ENCODE measurements at regions not wholly inside any gene's neighbourhood (a gene's known extent, or its start where the extent isn't known, plus 50 kb on each side); places are given as distances from the start of the nearest gene placed in this dataset.

- TF ChIP-seq NFIC (IDR thresholded peaks at IDR 0.05) (no peak), USF1 (IDR thresholded peaks at IDR 0.05) (no peak), EP300 (IDR thresholded peaks at IDR 0.05; ENCODE audit: borderline replicate concordance) (no peak), ZBTB7A (IDR thresholded peaks at IDR 0.05; ENCODE audit: low read depth) (no peak), EGR1 (IDR thresholded peaks at IDR 0.05) (no peak), RAD21 (IDR thresholded peaks at IDR 0.05; ENCODE audit: low read depth) (no peak), YY1 (IDR thresholded peaks at IDR 0.05; ENCODE audit: low read depth) (no peak), CREB1 (IDR thresholded peaks at IDR 0.05; ENCODE audit: low read depth) (no peak), REST (IDR thresholded peaks at IDR 0.05; ENCODE audit: low read depth) (no peak)
Measured at GRCh38 chr11:92504534-92504933, 279.9 kb downstream of the FAT3 start.

DNA sequence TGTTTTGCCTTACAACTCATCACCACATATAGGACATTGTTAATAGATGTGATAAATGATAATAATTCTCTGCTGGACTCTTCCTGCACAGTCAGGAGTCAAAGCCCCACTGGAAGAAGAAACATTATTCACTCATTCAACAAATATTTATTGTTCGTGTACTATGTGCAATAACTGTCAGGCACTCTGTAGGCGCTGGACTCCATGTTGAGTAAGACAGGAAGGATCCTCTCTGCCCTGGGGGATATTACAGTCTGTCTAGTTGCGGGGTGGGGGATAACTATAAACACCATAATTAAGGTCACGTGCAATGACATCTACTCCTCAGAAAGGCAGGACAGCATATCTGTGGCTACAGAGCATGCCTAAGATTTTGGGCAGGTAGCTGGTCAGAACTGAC is 281.1 kb downstream of the FAT3 start:
- TF ChIP-seq MAX (IDR thresholded peaks at IDR 0.05) (no peak), CEBPB (IDR thresholded peaks at IDR 0.05) (no peak), YY1 (IDR thresholded peaks at IDR 0.05; ENCODE audit: low read depth) (no peak), TAF1 (IDR thresholded peaks at IDR 0.05; ENCODE audit: low read depth) (no peak), CREB1 (IDR thresholded peaks at IDR 0.05; ENCODE audit: low read depth) (no peak), REST (IDR thresholded peaks at IDR 0.05; ENCODE audit: low read depth) (no peak), EGR1 (IDR thresholded peaks at IDR 0.05) (no peak), ZBTB7A (IDR thresholded peaks at IDR 0.05; ENCODE audit: low read depth) (no peak), USF1 (IDR thresholded peaks at IDR 0.05) (no peak), RAD21 (IDR thresholded peaks at IDR 0.05; ENCODE audit: low read depth) (no peak), TCF12 (IDR thresholded peaks at IDR 0.05; ENCODE audit: low read depth) (no peak), EP300 (IDR thresholded peaks at IDR 0.05; ENCODE audit: borderline replicate concordance) (no peak), FOXM1 (IDR thresholded peaks at IDR 0.05; ENCODE audit: borderline replicate concordance, low read depth) (no peak), TEAD4 (IDR thresholded peaks at IDR 0.05) (no peak), NFIC (IDR thresholded peaks at IDR 0.05) (no peak)

DNA sequence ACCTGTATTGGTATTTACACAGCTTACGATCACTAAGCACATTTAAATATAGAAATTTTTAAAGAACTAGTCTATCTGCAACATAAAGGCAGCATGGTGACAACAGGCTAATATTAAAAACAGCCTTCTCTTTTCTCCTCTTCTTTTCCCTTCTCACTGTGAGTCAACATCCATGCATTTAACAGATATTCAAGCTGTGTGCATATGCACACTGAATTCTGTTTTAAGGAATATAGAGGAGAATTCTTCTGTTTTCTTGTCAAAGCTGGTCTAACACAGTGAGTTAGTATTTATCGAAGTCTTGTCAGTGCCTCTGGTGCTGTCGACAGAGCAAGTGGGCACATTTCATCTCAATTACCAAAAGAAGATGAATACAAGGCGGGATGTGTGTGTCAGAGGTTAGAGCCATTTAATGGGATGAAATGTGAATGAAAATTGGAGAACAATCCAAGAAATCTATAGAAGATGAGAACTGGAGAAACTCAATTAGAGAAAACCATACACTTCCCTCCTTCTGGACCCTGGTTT is 282.3 kb downstream of the FAT3 start:
- TF ChIP-seq RAD21 (IDR thresholded peaks at IDR 0.05; ENCODE audit: low read depth) (no peak), CREB1 (IDR thresholded peaks at IDR 0.05; ENCODE audit: low read depth) (no peak), TCF12 (IDR thresholded peaks at IDR 0.05; ENCODE audit: low read depth) (no peak), YY1 (IDR thresholded peaks at IDR 0.05; ENCODE audit: low read depth) (no peak), EP300 (IDR thresholded peaks at IDR 0.05; ENCODE audit: borderline replicate concordance) (no peak), TAF1 (IDR thresholded peaks at IDR 0.05; ENCODE audit: low read depth) (no peak), EGR1 (IDR thresholded peaks at IDR 0.05) (no peak), MAX (IDR thresholded peaks at IDR 0.05) (no peak), CEBPB (IDR thresholded peaks at IDR 0.05) (no peak)

DNA sequence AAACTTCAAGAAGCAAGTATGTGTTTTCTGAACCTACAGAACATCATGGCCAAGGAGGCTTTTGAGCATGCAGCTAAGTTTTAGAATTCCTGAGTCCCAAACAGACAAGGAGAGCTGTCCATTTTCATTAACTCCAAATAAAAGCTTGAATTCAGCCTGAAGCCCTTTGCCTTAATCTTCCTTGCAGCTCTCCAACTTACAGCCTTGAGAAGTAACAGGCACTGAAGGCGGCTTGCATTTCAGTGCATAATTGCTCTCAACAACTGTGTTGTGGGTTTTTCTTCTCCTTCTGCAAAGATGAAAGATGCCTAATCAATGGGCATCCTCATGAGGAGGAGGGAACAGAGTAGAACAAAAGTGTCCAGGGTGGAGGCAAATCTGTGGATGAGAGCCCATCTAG is 286.0 kb downstream of the FAT3 start:
- TF ChIP-seq CEBPB (IDR thresholded peaks at IDR 0.05) (no peak), NFIC (IDR thresholded peaks at IDR 0.05) (no peak), EP300 (IDR thresholded peaks at IDR 0.05; ENCODE audit: borderline replicate concordance) (no peak)

- TF ChIP-seq YY1 (IDR thresholded peaks at IDR 0.05; ENCODE audit: low read depth) (no peak), ZBTB7A (IDR thresholded peaks at IDR 0.05; ENCODE audit: low read depth) (no peak)
Measured at GRCh38 chr11:92511522-92512203, 287.0 kb downstream of the FAT3 start.

- no peak for TF ChIP-seq ZBTB7A (IDR thresholded peaks at IDR 0.05; ENCODE audit: low read depth)
- no peak for TF ChIP-seq MAX (IDR thresholded peaks at IDR 0.05)
- no peak for TF ChIP-seq CEBPB (IDR thresholded peaks at IDR 0.05)
- TF ChIP-seq EP300 (IDR thresholded peaks at IDR 0.05; ENCODE audit: borderline replicate concordance): no peak
- TF ChIP-seq EGR1 (IDR thresholded peaks at IDR 0.05): no peak
- TF ChIP-seq RAD21 (IDR thresholded peaks at IDR 0.05; ENCODE audit: low read depth): no peak
- TF ChIP-seq REST (IDR thresholded peaks at IDR 0.05; ENCODE audit: low read depth): no peak
- TF ChIP-seq TAF1 (IDR thresholded peaks at IDR 0.05; ENCODE audit: low read depth): no peak
- TF ChIP-seq CREB1 (IDR thresholded peaks at IDR 0.05; ENCODE audit: low read depth): no peak
- TF ChIP-seq FOXM1 (IDR thresholded peaks at IDR 0.05; ENCODE audit: borderline replicate concordance, low read depth): no peak
- no peak for TF ChIP-seq TEAD4 (IDR thresholded peaks at IDR 0.05)
- no peak for TF ChIP-seq YY1 (IDR thresholded peaks at IDR 0.05; ENCODE audit: low read depth)
- no peak for TF ChIP-seq TCF12 (IDR thresholded peaks at IDR 0.05; ENCODE audit: low read depth)
- no peak for TF ChIP-seq USF1 (IDR thresholded peaks at IDR 0.05)
- TF ChIP-seq NFIC (IDR thresholded peaks at IDR 0.05): no peak
Measured at GRCh38 chr11:92512204-92512569, 287.6 kb downstream of the FAT3 start.
